ENCODE measurements at regions not wholly inside any gene's neighbourhood (a gene's known extent, or its start where the extent isn't known, plus 50 kb on each side); places are given as distances from the start of the nearest gene placed in this dataset.

GRCh38 chr1:216785221-216785620 is 62.0 kb upstream of the ESRRG start:
- Mint-ChIP-seq H3K9me3 (no peaks in the 10 kb centered on the region), H3K4me3 (no peak overlapping the region), H3K27ac (no peak overlapping the region), H3K27me3 (no peaks in the 10 kb centered on the region), H3K4me1 (ENCODE audit: low read depth) (no peaks in the 10 kb centered on the region), H3K36me3 (ENCODE audit: low read depth) (no peaks in the 10 kb centered on the region)
- DNase-seq (no peak), ATAC-seq (no peak)
- TF ChIP-seq CTCF (IDR thresholded peaks at IDR 0.05) = no peak
- intact Hi-C loops (cut with micrococcal nuclease) = no loop called here
- CTCF ChIA-PET = no interaction called here
- POLR2A ChIA-PET = no interaction called here

DNA sequence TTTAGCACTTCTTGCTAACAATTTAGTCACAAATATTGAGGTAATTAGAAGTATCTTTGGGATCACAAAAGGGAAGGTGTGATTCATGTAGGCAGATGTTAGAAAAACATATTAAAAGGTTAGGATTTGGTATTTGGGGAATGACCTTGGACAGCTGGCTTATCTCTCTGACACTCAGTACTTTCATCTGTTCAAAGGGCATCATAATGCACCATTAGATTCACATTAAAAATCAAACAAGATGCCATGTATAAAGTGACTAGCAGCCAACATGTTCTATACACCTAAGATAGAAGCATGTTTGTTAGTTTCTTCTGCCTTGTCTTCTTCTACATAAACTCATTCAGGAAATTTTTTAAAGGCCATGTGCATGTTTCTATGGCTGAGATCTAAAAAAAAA is 56.5 kb upstream of the ESRRG start:
- DNase-seq = no peak
- no peak for TF ChIP-seq CTCF (IDR thresholded peaks at IDR 0.05)
- peaks cover 6% of the 10 kb centered on the region for H3K9me3 Mint-ChIP-seq
- CTCF ChIA-PET = no interaction called here
- no peaks in the 10 kb centered on the region for H3K4me1 Mint-ChIP-seq (ENCODE audit: low read depth)
- POLR2A ChIA-PET = no interaction called here
- no peak overlapping the region for H3K27ac Mint-ChIP-seq
- intact Hi-C loops (cut with micrococcal nuclease) = no loop called here
- no peaks in the 10 kb centered on the region for H3K36me3 Mint-ChIP-seq (ENCODE audit: low read depth)
- no peak overlapping the region for H3K4me3 Mint-ChIP-seq
- no peak for ATAC-seq
- H3K27me3 Mint-ChIP-seq = no peaks in the 10 kb centered on the region

DNA sequence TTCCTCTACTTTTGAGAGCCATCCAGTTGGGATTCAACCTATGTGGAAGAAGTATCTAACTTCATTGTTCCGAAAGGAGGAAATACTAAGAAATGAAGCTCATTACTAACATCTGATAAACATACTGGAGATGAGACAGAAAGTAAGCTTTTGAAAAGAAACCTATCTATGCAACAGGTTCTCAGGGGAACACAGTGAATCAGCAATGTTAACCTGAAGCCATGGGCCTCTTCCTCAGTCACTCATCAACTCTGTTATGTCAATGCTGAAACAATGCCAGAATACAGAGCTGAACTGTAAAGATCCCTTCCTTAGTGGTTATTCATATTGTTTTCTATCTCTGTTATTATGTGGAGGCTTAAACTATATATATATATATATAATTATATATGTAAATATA is 55.5 kb upstream of the ESRRG start:
- Mint-ChIP-seq H3K9me3 (peaks cover 6% of the 10 kb centered on the region), H3K27me3 (no peaks in the 10 kb centered on the region), H3K4me3 (no peak overlapping the region), H3K27ac (no peak overlapping the region), H3K4me1 (ENCODE audit: low read depth) (no peaks in the 10 kb centered on the region), H3K36me3 (ENCODE audit: low read depth) (no peaks in the 10 kb centered on the region)
- CTCF ChIA-PET = no interaction called here
- ATAC-seq (no peak), DNase-seq (no peak)
- POLR2A ChIA-PET = no interaction called here
- intact Hi-C loops (cut with micrococcal nuclease) = no loop called here
- no peak for TF ChIP-seq CTCF (IDR thresholded peaks at IDR 0.05)

DNA sequence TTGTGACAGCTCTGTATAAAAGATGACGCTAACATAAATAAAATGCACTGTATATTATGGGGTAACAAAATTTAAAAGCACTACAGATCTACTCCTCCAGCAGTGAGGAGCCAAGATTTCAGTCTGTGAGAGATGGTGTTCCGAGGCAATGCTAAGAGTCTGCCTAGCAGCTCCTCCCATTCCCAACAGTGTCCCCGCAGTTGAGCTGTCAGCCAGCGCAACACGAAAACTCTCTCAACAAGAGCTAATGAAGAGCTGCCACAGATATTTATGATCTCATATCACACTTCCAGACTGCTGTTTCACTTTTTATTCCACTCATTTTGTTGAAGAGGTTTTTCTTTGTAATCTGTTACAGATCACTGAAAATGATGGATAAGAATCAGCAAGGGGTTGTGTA is 53.9 kb upstream of the ESRRG start:
- intact Hi-C loops (cut with micrococcal nuclease) = no loop called here

More for the DNA sequence above, 53.9 kb upstream of the ESRRG start:
- no peak overlapping the region for H3K27ac Mint-ChIP-seq
- TF ChIP-seq CTCF (IDR thresholded peaks at IDR 0.05) = no peak
- CTCF ChIA-PET = no interaction called here
- H3K9me3 Mint-ChIP-seq = peaks cover 6% of the 10 kb centered on the region
- no peaks in the 10 kb centered on the region for H3K27me3 Mint-ChIP-seq
- POLR2A ChIA-PET = no interaction called here
- ATAC-seq = no peak
- H3K4me3 Mint-ChIP-seq = no peak overlapping the region
- H3K4me1 Mint-ChIP-seq (ENCODE audit: low read depth) = no peaks in the 10 kb centered on the region
- no peak for DNase-seq
- H3K36me3 Mint-ChIP-seq (ENCODE audit: low read depth) = no peaks in the 10 kb centered on the region
